GM23338 (cell line): ENCODE measurements at regions not wholly inside any gene's neighbourhood (a gene's known extent, or its start where the extent isn't known, plus 50 kb on each side); places are given as distances from the start of the nearest gene placed in this dataset.

Experiments
- ATAC-seq: fragments of 200-7000 bp; cut with Tn5 transposase; 3 replicates; pipeline ENCODE4 v1.9.1; 2020
- DNase-seq: peaks from one replicate; pipeline ENCODE4 v3.0.0-alpha.2; 2015; ENCODE audit warnings: low spot score
- H2AFZ ChIP-seq: fragments of 200-600 bp; sonication (generic); 2 replicates; pipeline ENCODE4 v1.8.0; 2016; ENCODE audit warnings: antibody characterized with exemption, mild to moderate bottlenecking, moderate library complexity
- H3F3A ChIP-seq: fragments of 200-600 bp; sonication (generic); replicated peaks from 2 replicates; pipeline ENCODE4 v1.8.0; 2017; ENCODE audit warnings: antibody characterized with exemption, mixed run types, low read depth
- H3K27ac ChIP-seq: fragments of 200-600 bp; sonication (generic); 2 replicates; pipeline ENCODE4 v1.6.1; 2016; ENCODE audit warnings: low read depth
- H3K27me3 ChIP-seq: fragments of 200-600 bp; sonication (generic); 2 replicates; pipeline ENCODE4 v1.8.0; 2016; ENCODE audit warnings: mild to moderate bottlenecking, mixed run types, moderate library complexity; ENCODE audit not compliant: insufficient read depth
- H3K36me3 ChIP-seq: fragments of 200-600 bp; sonication (generic); 2 replicates; pipeline ENCODE4 v1.8.0; 2016; ENCODE audit warnings: mild to moderate bottlenecking; ENCODE audit not compliant: insufficient read depth
- H3K4me1 ChIP-seq: fragments of 200-600 bp; sonication (generic); 2 replicates; pipeline ENCODE4 v1.8.0; 2016; ENCODE audit warnings: mild to moderate bottlenecking, moderate library complexity; ENCODE audit not compliant: insufficient read depth
- H3K4me2 ChIP-seq: fragments of 200-600 bp; sonication (generic); 2 replicates; pipeline ENCODE4 v1.7.1; 2017; ENCODE audit warnings: mixed run types
- H3K4me3 ChIP-seq: fragments of 200-600 bp; sonication (generic); 2 replicates; pipeline ENCODE4 v1.6.1; 2016; ENCODE audit warnings: mixed run types
- H3K79me2 ChIP-seq: fragments of 200-600 bp; sonication (generic); replicated peaks from 2 replicates; pipeline ENCODE4 v1.8.0; 2017; ENCODE audit warnings: mild to moderate bottlenecking; ENCODE audit not compliant: insufficient read depth
- H3K9me2 ChIP-seq: fragments of 200-600 bp; sonication (generic); 2 replicates; pipeline ENCODE4 v1.8.0; 2017; ENCODE audit not compliant: insufficient read depth
- H4K20me1 ChIP-seq: fragments of 200-600 bp; sonication (generic); replicated peaks from 2 replicates; pipeline ENCODE4 v1.8.0; 2017; ENCODE audit warnings: mild to moderate bottlenecking; ENCODE audit not compliant: insufficient read depth
- H3K27ac Mint-ChIP-seq: 2 replicates; pipeline ENCODE4 v1.8.0; 2020; ENCODE audit warnings: inconsistent platforms, mild to moderate bottlenecking, moderate library complexity, mixed read lengths
- H3K27me3 Mint-ChIP-seq: 3 replicates; pipeline ENCODE4 v1.8.0; 2022; ENCODE audit warnings: low read depth, mild to moderate bottlenecking, moderate library complexity, mixed read lengths, inconsistent platforms; ENCODE audit not compliant: insufficient read depth, poor library complexity
- H3K36me3 Mint-ChIP-seq: 3 replicates; pipeline ENCODE4 v1.8.0; 2021; ENCODE audit warnings: low read depth, mild to moderate bottlenecking, inconsistent platforms, moderate library complexity, mixed read lengths
- H3K4me1 Mint-ChIP-seq: 3 replicates; pipeline ENCODE4 v1.8.0; 2020; ENCODE audit warnings: mild to moderate bottlenecking, inconsistent platforms, mixed read lengths
- H3K4me3 Mint-ChIP-seq: 3 replicates; pipeline ENCODE4 v1.8.0; 2021; ENCODE audit warnings: moderate library complexity, mild to moderate bottlenecking, inconsistent platforms, mixed read lengths
- H3K9me3 Mint-ChIP-seq: 3 replicates; pipeline ENCODE4 v1.8.0; 2020; ENCODE audit warnings: moderate library complexity, mild to moderate bottlenecking, inconsistent platforms, mixed read lengths
- CTCF ChIP-seq, 2 experiments: fragments of 200-600 bp in 1 of 2; sonication (generic) in 1 of 2; conservative IDR thresholded peaks; 2 replicates each; pipeline versions ENCODE4 v1.5.1 to v1.6.1; 2016 to 2017; ENCODE audit warnings: antibody characterized with exemption in 2 of 2, low read depth in 2 of 2, mild to moderate bottlenecking in 2 of 2, moderate library complexity in 1 of 2
- ETS1 ChIP-seq: IDR thresholded peaks from 2 replicates; pipeline ENCODE4 v1.6.1; 2016; ENCODE audit warnings: antibody characterized with exemption
- EZH2 ChIP-seq: fragments of 200-600 bp; sonication (generic); IDR thresholded peaks from one replicate; pipeline ENCODE4 v1.8.0; 2017; ENCODE audit warnings: antibody characterized with exemption, mild to moderate bottlenecking, low read depth; ENCODE audit not compliant: unreplicated experiment
- EZH2phosphoT487 ChIP-seq: fragments of 200-600 bp; sonication (generic); IDR thresholded peaks from one replicate; pipeline ENCODE4 v1.8.1; 2018; ENCODE audit warnings: antibody characterized with exemption; ENCODE audit not compliant: unreplicated experiment
- JUNB ChIP-seq: IDR thresholded peaks from one replicate; pipeline ENCODE4 v1.6.1; 2016; ENCODE audit warnings: antibody characterized with exemption; ENCODE audit not compliant: unreplicated experiment
- POLR2AphosphoS5 ChIP-seq: IDR thresholded peaks from 2 replicates; pipeline ENCODE4 v1.6.1; 2016; ENCODE audit warnings: antibody characterized with exemption, low read depth
- STAT1 ChIP-seq: IDR thresholded peaks from one replicate; pipeline ENCODE4 v1.6.1; 2016; ENCODE audit warnings: antibody characterized with exemption; ENCODE audit not compliant: unreplicated experiment
- ZNF114 ChIP-seq: fragments of 250-450 bp; sonication (Bioruptor Pico); IDR thresholded peaks from 2 replicates; pipeline ENCODE4 v1.5.0; 2020; ENCODE audit warnings: mild to moderate bottlenecking, moderate library complexity
- ZNF331 ChIP-seq: fragments of 250-450 bp; sonication (Bioruptor Pico); IDR thresholded peaks from 2 replicates; pipeline ENCODE4 v1.5.0; 2020; ENCODE audit warnings: low read depth, mild to moderate bottlenecking, moderate library complexity
- ZNF462 ChIP-seq: fragments of 250-450 bp; sonication (Bioruptor Pico); IDR thresholded peaks from 2 replicates; pipeline ENCODE4 v1.5.0; 2020; ENCODE audit warnings: mild to moderate bottlenecking, moderate library complexity

GRCh38 chr13:20291675-20292074 is 59.6 kb upstream of the GJB6 start (continued):
- no peak for TF ChIP-seq ZNF462 (CRISPR knock-in tag)

GRCh38 chr13:20291037-20291436 is 58.9 kb upstream of the GJB6 start:
- no peaks in the 10 kb centered on the region for H3K4me1 ChIP-seq

More at GRCh38 chr13:20291037-20291436, 58.9 kb upstream of the GJB6 start:
- no peak overlapping the region for H3K27ac ChIP-seq
- 0 out of 2 replicates have a peak, but pooled peaks cover 3% of the 10 kb centered on the region for H3K9me2 ChIP-seq
- no peak overlapping the region for H3K4me2 ChIP-seq
- Mint-ChIP-seq H3K4me3 (no peak overlapping the region), H3K4me1 (no peaks in the 10 kb centered on the region; the same call in 2 of the 3 replicates), H3K27ac (no peak overlapping the region), H3K9me3 (peaks cover 18% of the 10 kb centered on the region), H3K36me3 (peaks cover 8% of the 10 kb centered on the region), H3K27me3 (no peaks in the 10 kb centered on the region)
- ATAC-seq, result no peak
- H2AFZ ChIP-seq, result no peak overlapping the region
- 0 out of 2 replicates have a peak, but pooled peaks cover 4% of the 10 kb centered on the region for H3K36me3 ChIP-seq
- no peak for TF ChIP-seq ETS1
- TF ChIP-seq CTCF (conservative IDR thresholded peaks at IDR 0.05; ENCODE audit: low read depth in 2 of 2), result no peak
- no peak for TF ChIP-seq JUNB
- no peak for TF ChIP-seq ZNF331 (CRISPR knock-in tag)
- TF ChIP-seq EZH2phosphoT487, result no peak
- TF ChIP-seq POLR2AphosphoS5, result no peak
- TF ChIP-seq STAT1, result no peak
- TF ChIP-seq EZH2, result no peak
- TF ChIP-seq ZNF114 (CRISPR knock-in tag), result no peak
- H3K79me2 ChIP-seq, result no peaks in the 10 kb centered on the region
- H3K4me3 ChIP-seq, result no peak overlapping the region
- no peaks in the 10 kb centered on the region for H4K20me1 ChIP-seq
- H3K27me3 ChIP-seq, result no peaks in the 10 kb centered on the region
- DNase-seq, result no peak
- H3F3A ChIP-seq, result no peaks in the 10 kb centered on the region
